LHCN-M2 (cell line): ENCODE measurements at regions not wholly inside any gene's neighbourhood (a gene's known extent, or its start where the extent isn't known, plus 50 kb on each side); places are given as distances from the start of the nearest gene placed in this dataset.
A peak's percentile ranks its signal among the peaks of the same experiment; 100 is the strongest.
"Not testable (repeated sequence)": the region's sequence is repeated elsewhere in the genome, so short reads cannot be mapped to it uniquely, and the experiment has no call there.

Experiments used
- DNase-seq: peaks from one replicate; pipeline ENCODE4 v3.0.0-alpha.2; 2012; ENCODE audit warnings: low read depth

DNA sequence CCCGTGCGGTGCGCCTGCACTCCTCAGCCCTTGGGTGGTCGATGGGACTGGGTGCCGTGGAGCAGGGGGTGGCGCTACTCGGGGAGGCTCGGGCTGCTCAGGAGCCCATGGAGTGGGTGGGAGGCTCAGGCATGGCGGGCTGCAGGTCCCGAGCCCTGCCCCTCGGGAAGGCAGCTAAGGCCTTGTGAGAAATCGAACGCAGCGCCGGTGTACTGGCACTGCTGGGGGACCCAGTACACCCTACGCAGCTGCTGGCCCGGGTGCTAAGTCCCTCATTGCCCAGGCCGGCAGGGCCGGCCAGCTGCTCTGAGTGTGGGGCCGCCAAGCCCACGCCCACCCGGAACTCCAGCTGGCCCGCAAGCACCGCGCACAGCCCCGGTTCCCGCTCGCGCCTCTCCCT, 396.9 kb upstream of the RIOK2 start:
- DNase-seq = not testable (repeated sequence)

DNA sequence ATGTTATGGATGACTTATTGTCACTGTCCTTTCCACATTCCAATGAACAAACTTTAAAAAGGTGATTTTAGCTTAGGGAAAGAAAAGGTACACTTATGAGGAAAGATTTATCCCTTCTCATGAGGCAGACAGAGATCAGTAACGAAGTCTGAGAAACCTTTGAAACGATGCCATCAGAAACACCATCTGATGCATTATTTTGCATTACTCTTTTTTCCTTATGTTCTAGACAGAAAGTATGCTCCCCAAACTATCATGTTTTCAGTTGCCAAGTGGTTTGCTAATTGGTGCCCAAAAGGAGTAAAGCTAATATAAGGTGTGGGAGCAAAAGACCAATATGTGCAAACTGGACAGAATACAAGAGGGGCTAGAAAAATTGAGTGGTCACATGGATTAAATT, 397.7 kb upstream of the RIOK2 start:
- DNase-seq = no peak

DNA sequence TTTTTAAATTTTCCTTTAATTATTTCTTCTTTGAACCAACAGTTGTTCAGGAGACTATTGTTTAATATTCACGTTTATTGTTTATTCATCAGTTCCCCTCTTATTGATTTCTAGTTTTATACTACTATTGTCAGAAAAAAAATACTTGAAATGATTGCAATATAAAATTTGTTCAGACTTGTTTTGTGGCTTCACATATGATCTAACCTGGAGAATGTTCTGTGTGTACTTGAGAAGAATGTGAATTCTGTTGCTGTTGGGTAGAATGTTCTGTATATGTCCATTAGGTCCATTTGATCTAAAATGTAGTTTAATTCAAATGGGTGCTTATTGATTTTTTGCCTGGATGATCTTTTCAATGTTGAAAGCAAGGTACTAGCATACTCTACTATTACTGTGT, 408.7 kb upstream of the RIOK2 start:
- no peak for DNase-seq

DNA sequence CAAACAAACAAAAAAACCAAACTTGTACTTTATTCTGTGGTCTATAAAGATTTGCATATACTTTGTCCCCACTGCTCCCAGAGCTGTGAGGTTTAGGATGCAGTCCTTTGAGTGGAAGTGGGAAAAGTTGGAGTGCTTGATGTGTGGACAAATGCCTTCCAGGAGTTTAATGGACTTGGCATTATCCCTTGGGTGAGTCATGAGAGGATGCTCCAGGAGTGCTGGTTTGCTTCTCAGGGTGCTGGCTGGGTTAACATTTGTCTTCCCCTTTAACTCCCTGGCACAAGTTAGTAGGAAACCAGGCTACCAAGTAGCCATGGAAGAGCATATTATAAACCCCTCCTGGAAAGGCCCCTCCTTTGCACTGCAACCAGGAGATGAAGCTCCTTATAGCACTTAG, 417.4 kb upstream of the RIOK2 start:
- DNase-seq = peak; percentile 21

DNA sequence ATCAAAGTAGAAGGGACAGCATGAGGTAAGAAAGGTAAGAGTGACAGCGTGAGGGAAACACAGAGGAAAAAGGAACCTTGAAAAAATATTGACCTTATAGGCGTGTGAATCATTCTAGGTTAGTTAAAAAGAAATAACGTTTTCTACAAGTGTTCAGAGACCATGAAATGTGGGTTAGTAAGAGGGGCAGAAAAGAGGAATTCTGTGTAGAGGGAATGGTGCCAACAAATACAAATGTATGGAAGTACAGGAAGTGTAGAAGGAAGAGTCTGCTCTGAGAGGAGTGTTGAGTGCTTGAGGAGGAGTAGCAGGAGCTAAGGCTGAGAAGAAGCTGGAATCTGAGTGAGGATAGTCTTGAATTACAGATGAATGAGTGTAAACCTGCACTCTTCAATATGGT, 418.6 kb upstream of the RIOK2 start:
- DNase-seq = no peak

DNA sequence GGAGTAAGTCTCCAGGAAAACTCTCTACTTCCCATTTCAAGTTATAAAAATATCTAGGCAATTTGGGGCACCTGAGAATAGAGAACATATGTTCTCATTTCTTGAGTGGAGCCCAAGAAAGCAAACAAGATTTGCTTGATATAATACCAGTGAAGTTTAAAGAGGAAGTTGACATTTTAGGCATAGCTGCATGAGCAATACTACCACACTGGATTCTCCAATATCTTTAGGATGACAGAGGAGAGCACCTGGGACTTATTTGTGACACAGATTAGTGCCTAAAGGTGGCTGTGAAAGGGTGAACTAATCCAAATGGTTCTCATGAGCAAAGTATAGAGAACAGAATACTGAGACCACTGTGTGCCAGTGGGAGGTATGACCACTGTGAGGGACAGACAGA, 423.5 kb upstream of the RIOK2 start:
- DNase-seq = no peak

DNA sequence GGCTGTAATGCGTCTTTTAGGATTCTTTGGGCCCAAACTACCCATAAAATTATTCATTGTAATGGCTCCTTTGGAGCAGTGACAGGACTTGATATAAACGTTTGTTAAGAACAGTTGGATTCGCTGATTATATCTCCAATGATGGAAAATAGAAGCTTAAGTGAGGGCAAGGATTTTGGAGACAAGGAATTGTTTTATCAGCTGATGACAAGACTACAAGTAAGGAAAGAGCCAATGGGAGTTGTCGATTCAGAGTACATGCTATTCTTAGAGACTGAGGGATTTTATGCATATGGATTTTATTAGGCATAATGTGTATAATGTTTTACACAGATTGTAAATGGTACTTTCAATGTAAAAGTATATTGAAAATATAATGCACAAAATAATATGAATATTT, 425.5 kb upstream of the RIOK2 start:
- DNase-seq = no peak

DNA sequence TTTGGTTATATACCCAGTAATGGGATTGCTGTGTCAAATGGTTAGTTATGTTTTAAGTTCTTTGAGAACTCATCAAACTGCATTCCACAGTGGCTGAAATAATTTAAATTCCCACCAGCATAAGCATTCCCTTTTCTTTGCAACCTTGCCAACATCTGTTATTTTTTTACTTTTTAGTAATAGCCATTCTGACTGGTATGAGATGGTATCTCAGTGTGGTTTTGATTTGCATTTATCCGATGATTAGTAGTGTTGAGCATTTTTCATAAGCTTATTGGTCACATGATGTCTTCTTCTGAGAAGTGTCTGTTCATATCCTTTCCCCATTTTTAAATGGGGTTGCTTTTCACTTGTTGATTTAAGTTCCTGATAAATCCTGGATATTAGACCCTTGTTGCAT, 435.7 kb upstream of the RIOK2 start:
- DNase-seq = peak; percentile 47

DNA sequence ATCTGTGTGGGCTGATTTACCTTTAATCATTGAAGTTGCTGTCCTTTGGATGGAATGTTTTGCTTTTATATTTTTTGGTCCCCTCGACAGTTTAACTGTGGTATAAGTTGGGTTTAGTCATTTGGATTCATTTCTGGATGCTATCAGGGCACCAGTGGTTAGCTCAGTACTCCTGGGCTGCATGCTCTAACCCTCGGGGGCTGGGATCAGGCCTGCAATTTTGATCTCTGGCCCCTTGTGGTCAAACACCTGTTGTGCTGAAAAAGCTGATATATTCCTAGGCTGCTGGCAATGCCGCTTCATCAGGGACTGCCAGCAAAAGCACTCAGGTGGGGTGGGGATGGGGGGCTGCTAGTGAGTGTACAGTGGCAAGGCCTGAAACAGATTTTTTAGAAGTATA, 440.4 kb upstream of the RIOK2 start:
- DNase-seq = peak; percentile 71

DNA sequence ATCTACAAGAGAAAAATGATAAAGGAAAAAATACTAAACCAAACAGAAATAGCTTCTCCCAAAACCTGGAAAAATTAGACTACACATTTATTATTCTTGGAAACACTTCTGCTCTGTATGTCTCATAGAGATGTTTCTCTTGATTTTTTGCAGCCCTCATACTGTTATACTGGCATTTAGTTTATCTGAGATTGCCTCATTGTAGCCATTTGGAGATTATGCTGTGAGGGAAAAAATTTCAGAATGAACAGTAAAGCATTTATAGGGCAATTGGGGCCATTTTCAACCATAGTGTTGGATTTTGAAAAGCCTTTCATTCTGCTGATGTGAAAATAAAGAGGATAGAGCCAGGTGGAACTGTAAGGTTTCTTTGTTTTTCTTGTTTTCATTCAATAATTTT, 441.8 kb upstream of the RIOK2 start:
- no peak for DNase-seq

DNA sequence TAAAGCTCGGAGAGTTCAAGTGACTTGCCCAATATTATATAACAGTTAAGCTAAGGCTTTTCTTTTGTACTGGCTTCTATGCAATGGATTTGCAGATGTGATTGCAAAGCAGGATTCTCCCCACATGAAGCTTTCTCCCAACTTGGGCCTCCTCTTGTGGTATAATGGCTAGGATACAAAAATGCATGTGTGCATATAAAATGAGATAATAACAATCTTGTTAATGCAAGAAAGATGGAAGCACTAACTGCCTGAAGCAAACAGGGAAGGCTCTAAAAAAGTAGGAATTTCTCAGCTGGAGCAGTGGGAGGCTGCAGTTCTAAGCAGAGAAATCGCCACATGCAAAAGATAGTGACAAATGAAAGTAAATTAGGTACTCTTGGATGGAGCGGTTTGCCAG, 444.2 kb upstream of the RIOK2 start:
- peak; percentile 9 for DNase-seq

DNA sequence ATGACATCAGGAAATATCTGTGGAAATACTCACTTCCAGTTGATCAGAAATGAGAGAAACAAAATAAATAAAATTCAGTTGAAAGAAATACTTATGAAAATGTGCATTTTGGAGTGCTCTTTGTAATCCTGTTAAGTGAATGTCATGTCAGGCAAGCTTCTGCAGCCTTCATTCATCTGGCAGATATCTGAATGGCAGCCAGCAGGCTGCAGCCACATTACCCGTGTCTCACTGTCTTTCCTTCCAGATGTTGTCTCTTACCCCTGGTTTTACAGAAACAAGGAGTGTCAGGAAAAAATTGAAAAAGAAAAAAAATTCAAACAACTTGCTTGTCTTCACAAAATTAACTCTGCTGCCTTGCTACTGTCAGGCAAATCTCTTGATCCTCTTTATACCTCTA, 445.0 kb upstream of the RIOK2 start:
- peak; percentile 35 for DNase-seq

DNA sequence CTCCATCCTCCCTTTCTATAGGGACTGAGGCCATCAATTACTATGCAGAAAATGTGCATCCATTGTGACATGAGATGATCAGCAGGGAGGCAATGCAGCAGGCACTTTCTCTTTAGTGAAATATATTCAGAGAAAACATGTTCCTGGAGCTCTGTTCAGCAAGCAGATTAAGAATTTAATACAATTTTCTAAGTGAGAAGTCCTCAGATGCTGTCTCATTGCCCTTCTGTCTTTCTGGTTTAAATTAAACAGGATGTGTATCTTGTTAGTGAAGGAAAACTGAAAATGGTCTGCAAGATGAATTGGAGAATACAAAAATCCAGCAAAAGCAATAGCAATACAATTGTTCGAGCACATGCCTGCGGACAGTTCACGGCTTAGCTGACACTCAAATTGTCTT, 445.8 kb upstream of the RIOK2 start:
- no peak for DNase-seq

DNA sequence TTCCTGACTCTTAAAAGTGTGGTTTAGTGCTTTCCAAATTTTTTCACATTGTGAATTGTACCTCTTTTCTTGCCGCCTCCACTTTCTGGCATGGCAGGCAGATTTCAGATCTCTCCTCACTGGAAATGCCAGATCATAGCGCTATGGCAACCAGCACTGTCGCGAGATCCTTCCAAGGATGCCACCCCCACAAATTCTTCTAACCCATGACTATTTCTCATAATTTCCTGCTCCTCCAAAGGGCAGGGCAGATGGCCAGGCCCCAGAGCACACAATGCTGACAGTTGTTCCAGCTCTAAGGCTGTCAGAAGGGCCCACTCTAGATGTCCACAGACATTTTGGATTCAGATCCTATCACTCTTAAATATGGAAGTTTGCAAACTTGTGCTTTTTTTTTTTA, 446.2 kb upstream of the RIOK2 start:
- peak; percentile 95 for DNase-seq

DNA sequence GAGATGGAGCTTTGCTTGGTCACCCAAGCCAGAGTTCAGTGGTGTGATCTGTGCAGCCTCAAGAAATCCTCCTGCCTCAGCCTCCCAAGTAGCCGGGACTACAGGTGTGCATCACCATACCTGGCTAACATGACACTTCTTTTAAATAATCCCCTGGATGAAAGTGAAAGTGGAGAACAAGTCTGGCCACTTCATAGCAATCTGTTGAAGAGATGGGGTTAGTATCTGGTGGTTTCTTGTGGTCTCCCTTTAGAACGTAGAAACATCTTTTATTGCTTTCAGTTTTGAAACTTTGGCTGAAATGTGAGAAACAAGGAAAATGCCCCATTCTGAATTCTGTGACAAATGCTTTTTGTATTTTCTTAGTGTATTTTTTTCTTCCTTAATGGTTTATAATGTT, 452.5 kb upstream of the RIOK2 start:
- DNase-seq = no peak

DNA sequence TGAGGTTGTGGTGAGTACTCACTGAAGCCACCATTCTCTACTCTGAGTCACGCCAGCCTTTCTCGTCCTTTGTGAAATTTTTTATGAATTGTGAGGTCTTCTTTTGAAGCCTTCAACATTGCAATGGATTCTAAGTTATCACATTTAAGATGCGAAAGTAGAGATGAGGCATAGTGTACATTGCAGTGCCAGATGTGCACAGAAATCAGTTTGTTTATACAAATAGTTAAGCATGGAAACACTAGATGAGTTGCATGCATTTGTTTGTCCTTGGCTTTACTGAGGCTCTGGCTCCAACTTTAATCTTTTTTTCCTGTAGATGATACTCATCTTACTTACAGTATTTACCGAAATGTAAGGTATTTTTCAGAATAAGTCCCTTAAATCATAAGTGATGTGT, 453.7 kb upstream of the RIOK2 start:
- no peak for DNase-seq

DNA sequence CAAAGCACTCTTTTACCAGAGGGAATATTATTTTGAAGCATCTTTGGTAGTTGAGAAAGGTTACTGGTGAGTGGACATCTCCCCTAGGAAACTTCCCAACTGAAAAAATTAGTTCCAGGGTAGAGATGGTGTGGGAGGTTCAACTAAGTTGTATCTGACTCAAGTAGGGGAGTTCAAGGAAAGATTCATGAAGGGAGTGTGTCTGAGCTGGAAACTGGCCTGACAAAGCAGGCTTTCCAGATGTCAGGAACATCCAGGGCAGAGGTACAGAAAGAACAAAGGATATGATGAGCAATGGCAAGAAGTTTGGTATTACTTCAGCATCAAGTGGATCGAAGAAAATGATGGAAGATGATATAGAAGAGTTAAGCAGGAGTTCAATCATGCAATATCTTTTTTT, 458.0 kb upstream of the RIOK2 start:
- no peak for DNase-seq

DNA sequence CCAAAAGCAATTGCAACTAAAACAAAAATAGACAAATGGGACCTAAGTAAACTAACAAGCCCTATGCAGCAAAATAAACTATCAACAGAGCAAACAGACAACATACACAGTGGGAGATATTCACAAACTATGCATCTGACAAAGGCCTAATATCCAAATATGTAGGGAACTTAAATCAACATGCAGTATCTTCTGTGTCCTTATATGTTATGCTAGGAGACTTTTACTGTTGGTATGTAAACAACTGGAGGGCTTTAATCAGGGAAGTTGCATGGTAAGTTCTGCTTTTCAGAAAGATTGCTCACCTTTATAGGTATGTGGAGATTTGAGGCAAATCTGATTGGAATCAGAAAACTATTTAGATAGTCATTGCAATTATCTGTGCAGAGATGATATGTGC, 461.2 kb upstream of the RIOK2 start:
- DNase-seq = no peak

DNA sequence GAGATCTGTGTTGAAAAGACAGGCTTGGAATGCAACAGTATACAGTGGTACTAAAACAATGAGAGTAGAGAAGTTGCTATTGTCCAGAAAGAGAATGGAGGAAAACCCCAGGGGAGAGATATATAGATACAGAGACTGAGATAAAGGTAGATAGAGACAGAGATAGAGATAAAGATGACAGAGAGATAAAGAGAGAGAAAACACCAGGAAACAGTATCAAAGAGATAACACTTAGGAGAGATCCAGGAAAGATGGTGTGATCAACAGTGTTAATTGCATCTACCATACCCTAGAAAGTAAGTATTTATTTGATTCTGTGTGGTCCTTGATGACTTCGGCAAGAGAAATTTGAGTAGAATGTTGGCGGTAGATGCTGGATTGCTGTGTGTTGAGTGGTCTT, 461.8 kb upstream of the RIOK2 start:
- DNase-seq = no peak

DNA sequence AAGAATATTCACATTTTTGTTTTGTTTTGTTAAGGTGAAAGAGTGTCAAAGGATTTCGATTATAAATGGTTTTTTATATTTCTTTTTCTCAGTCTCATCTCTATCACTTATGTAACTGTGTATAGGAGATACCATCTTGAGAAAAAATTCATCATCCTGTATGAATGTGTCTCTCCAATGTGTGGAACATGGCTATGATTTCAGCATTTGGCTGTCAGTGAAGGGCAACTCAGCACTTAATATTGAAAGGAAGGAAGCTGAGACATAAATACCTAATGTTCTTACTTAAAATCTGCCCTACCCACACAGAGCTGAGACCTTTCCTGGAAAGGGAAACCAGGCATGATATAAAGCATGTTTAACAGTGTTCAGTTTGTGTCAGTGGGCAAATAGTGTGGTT, 474.2 kb upstream of the RIOK2 start:
- no peak for DNase-seq

DNA sequence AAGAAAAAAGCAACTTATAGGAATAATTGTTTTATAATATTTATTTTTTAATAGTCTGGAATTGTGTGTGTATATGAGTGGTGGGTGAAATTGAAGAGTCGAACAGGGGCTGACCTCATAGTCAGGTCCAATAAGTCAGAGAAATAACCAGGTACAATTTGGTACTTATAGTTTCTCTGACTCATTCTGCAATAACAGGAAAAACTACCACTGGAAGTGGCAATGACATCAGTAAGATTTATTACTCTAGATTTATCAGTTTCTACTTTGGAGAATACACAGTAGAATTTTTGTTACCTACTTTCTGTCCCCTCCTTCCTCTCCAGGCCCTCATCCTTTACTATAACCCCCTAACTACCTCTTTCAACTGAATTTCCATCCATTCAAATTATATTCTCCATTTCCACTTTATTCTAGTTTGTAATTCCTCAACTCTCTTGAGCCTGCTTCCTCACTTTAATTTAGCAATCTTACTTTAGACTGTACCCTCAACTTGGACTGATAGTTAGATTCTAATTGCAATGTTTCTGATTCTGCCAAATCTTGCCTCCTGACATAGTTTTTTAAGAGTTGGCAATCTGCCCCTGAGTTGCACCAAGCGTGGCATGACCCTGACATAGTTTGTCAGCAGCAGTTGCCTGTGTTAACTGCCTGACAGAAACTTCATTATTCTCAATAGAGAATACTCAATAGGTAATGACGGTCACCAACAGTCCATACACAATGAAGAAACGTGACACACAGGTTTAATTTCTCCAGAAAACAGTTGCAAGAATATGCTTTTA, 475.3 kb upstream of the RIOK2 start:
- peak; percentile 19 for DNase-seq

DNA sequence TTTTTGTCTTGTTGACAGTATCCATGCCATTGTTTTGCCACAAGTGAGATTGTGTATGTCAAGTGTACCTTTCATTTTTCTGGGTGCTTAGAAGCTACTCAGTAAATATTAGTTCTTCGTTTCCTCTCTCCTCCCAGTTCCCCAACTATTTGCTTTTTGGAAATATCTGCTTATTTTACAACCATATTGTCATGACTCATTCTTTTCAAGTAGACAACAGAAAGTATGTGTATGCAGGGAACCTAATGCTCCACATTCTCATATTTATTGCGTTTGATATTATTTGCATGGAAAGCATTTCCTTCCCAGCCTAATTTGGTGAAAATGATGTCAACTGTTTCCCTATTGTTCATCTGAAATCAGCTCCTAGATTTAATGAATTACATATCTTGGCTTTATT, 483.7 kb upstream of the RIOK2 start:
- peak; percentile 4 for DNase-seq

DNA sequence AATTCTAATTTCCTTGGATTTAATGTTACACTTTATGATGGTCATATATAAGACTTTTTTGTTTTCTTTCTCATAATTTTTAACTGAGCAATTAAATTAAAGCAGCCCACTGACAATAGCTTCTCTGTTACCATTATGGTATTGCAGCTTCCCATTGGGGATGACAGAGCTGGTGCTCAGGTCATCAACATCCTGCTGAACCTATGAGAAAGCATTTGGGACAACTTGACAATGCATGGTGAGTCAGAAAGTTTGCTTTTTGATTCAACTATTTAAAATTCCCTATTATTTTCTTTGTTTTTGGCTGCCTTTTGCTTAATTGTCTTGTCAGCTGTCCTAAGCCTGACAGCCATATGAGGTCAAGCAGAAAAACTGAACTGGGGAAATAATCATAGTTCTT, 487.4 kb upstream of the RIOK2 start:
- peak; percentile 61 for DNase-seq

DNA sequence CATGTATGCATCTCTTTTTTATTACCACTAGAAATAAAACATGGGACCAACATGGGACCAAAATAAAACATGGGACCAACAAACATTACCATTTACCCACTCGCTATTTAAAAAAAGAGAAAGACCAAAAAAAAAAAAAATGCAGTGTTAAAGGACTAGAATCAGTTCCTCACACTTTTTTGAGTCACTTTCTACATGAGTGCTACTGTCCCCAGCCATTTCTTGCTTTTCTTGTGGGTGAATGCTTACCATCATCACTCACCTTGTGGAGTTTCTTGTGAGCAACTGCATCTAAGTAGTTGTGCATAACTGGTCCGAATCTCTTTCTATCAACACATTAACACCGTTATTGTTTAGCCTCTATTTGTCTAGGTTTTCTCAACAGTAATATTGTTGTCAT, 493.6 kb upstream of the RIOK2 start:
- no peak for DNase-seq
